ENCODE measurements at regions not wholly inside any gene's neighbourhood (a gene's known extent, or its start where the extent isn't known, plus 50 kb on each side); places are given as distances from the start of the nearest gene placed in this dataset.

- intact Hi-C loops (cut with DNase I), result no loop called here
- 90 to 96% methylated on average over 7 of the region's 7 CpGs for WGBS, 2 donors
- H3K27ac ChIP-seq, result no peak overlapping the region
- no peaks in the 10 kb centered on the region for H3K36me3 ChIP-seq
- no peaks in the 10 kb centered on the region for H3K9me3 ChIP-seq
- no peak overlapping the region for H3K4me3 ChIP-seq (replicated peaks in 1 of 3)
- TF ChIP-seq, protein P1, sequence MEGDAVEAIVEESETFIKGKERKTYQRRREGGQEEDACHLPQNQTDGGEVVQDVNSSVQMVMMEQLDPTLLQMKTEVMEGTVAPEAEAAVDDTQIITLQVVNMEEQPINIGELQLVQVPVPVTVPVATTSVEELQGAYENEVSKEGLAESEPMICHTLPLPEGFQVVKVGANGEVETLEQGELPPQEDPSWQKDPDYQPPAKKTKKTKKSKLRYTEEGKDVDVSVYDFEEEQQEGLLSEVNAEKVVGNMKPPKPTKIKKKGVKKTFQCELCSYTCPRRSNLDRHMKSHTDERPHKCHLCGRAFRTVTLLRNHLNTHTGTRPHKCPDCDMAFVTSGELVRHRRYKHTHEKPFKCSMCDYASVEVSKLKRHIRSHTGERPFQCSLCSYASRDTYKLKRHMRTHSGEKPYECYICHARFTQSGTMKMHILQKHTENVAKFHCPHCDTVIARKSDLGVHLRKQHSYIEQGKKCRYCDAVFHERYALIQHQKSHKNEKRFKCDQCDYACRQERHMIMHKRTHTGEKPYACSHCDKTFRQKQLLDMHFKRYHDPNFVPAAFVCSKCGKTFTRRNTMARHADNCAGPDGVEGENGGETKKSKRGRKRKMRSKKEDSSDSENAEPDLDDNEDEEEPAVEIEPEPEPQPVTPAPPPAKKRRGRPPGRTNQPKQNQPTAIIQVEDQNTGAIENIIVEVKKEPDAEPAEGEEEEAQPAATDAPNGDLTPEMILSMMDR (IDR thresholded peaks at IDR 0.05), result no peak
- no peak for TF ChIP-seq POLR2A (IDR thresholded peaks at IDR 0.05)
- no peaks in the 10 kb centered on the region for H3K4me1 ChIP-seq
- no peak for DNase-seq
- no peaks in the 10 kb centered on the region for H3K27me3 ChIP-seq
These were observed 461.6 kb downstream of the MED13L start for GRCh38 chr12:115815924-115816323.

DNA sequence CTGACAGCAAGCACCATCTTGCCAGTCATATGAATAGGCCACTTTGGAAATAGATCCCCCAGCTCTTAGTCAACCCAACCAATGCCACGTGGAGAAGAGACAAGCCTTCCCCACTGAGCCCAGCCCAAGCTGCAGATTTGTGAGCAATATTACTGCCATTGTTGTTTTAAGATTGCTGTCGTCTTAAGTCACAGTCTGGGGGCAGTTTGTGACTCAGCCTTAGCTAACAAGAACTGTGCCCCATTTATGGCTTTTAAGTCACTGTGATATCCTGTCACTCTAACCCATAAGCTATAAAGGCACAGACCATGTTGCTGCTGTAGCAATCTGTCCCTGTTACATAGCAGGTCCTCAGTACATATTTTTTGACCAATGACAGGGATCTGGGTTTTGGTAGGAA lies 464.2 kb downstream of the MED13L start:
- H3K27me3 ChIP-seq, result no peaks in the 10 kb centered on the region
- WGBS, 2 donors, result 64 to 84% methylated on average over 2 of the region's 2 CpGs
- intact Hi-C loops (cut with DNase I), result no loop called here
- no peaks in the 10 kb centered on the region for H3K4me1 ChIP-seq
- DNase-seq, result no peak
- no peak overlapping the region for H3K4me3 ChIP-seq (replicated peaks in 1 of 3)
- TF ChIP-seq, protein P1 (IDR thresholded peaks at IDR 0.05), result no peak
- TF ChIP-seq POLR2A (IDR thresholded peaks at IDR 0.05), result no peak
- H3K36me3 ChIP-seq, result no peaks in the 10 kb centered on the region
- H3K27ac ChIP-seq, result no peak overlapping the region
- no peaks in the 10 kb centered on the region for H3K9me3 ChIP-seq

DNA sequence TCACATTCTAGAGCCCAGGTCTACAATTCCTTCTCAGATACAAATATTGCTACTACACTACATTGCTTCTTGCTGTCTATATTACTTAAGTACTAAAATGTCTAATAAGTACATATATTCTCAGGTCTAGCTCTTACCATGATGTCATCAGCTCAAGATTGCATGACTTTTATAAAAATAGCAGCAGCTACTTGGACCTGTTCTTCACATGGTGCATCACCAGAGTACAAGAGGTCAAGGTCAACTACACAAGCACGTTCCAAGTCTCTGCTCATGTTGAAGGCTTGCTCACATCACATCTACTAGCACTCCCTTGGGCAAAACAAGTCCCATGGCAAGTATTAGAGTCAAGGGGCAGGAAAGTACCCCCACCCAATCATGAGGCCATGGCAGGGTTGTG lies 465.6 kb downstream of the MED13L start:
- Histone ChIP-seq H3K36me3 (no peaks in the 10 kb centered on the region), H3K27ac (no peak overlapping the region), H3K4me1 (no peaks in the 10 kb centered on the region), H3K9me3 (no peaks in the 10 kb centered on the region), H3K27me3 (no peaks in the 10 kb centered on the region), H3K4me3 (replicated peaks in 1 of 3) (no peak overlapping the region)
- intact Hi-C loops (cut with DNase I), result no loop called here
- DNase-seq, result no peak
- TF ChIP-seq, protein P1 (IDR thresholded peaks at IDR 0.05), result no peak
- TF ChIP-seq POLR2A (IDR thresholded peaks at IDR 0.05), result no peak
- 64 to 68% methylated on average over 1 of the region's 1 CpG for WGBS, 2 donors

GRCh38 chr12:115811045-115811444 lies 466.4 kb downstream of the MED13L start:
- no peak for DNase-seq
- Histone ChIP-seq H3K36me3 (no peaks in the 10 kb centered on the region), H3K9me3 (no peaks in the 10 kb centered on the region), H3K4me1 (no peaks in the 10 kb centered on the region), H3K27me3 (no peaks in the 10 kb centered on the region), H3K27ac (peak overlapping the region in 1 of 3 donors; percentile 17), H3K4me3 (replicated peaks in 1 of 3) (no peak overlapping the region)
- intact Hi-C loops (cut with DNase I), result no loop called here
- TF ChIP-seq, protein P1 (IDR thresholded peaks at IDR 0.05), result no peak
- TF ChIP-seq POLR2A (IDR thresholded peaks at IDR 0.05), result no peak
- 56 to 73% methylated on average over 4 of the region's 4 CpGs for WGBS, 2 donors

DNA sequence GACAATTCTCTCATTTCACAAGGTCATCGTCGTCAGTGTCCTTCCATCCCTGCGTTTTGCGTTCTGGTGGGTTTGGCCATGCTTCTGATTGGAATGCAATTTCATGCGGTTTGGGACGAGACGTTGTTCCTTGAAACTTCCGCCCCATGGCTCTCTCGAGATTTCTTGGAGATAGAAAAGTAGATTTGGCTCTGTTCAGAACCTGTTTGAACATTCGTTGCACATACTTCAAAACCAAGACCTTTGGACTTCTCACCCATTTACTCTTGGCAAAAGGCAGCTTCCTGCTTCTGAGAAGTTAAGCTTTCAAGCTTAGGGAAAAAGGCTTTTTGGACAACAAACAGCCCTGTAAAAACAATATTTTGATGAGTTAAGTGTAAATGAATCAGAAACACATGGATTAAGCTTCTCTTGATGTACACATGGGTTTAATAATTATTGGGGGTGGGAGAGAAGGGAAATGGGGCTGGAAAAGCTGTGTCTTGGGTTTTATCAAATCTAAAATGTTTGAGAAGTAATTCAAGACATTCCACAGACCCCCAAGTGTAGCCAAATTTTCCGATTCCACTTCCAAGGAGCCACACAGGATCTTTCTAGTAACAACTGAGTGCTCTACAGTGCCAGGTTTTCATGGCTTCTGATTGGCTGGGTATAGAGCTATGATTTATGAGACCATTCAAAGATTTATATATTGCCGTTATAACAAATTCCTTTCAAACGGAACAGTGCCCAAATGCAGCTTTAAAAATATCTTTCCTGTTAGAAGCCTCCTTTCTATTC lies 467.2 kb downstream of the MED13L start:
- H3K4me1 ChIP-seq, result no peaks in the 10 kb centered on the region
- intact Hi-C loops (cut with DNase I), result no loop called here
- WGBS, 2 donors, result 65 to 67% methylated on average over 13 of the region's 13 CpGs
- TF ChIP-seq, protein P1 (IDR thresholded peaks at IDR 0.05), result no peak
- TF ChIP-seq POLR2A (IDR thresholded peaks at IDR 0.05), result no peak
- H3K9me3 ChIP-seq, result no peaks in the 10 kb centered on the region
- H3K36me3 ChIP-seq, result no peaks in the 10 kb centered on the region
- peak overlapping the region in 1 of 3 donors; percentile 17 for H3K27ac ChIP-seq
- no peak for DNase-seq
- no peak overlapping the region for H3K4me3 ChIP-seq (replicated peaks in 1 of 3)
- no peaks in the 10 kb centered on the region for H3K27me3 ChIP-seq

All from thyroid gland (tissue), 4 donors.